NCI-H82 treated with DMSO at 0.1 percent for 48 hours (cell line): ENCODE measurements at regions not wholly inside any gene's neighbourhood (a gene's known extent, or its start where the extent isn't known, plus 50 kb on each side); places are given as distances from the start of the nearest gene placed in this dataset.

Experiments
- DNase-seq: peaks from one replicate; lab custom pipeline; 2025; ENCODE audit not compliant: unreplicated experiment; lab: John Stamatoyannopoulos, UW

DNA sequence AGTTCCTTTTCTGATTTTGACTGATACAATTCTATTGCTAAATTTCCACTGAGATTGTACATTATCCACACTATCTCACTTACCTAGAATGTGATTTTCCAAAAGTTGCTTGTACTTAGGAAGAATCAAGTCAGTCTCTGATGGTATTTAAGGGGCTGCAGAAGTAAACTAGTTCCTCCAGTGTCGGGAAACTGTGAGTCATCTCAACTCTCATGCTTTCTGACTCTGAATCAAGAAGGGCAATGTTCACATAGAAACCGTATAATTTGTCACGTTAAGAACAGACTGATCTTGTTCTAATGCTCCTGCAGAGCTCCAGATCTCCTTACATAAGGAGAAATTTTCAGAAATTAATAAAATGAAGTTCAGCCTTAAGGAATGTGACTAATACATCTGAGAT, 369.3 kb downstream of the KLF5 start:
- no peak for DNase-seq

DNA sequence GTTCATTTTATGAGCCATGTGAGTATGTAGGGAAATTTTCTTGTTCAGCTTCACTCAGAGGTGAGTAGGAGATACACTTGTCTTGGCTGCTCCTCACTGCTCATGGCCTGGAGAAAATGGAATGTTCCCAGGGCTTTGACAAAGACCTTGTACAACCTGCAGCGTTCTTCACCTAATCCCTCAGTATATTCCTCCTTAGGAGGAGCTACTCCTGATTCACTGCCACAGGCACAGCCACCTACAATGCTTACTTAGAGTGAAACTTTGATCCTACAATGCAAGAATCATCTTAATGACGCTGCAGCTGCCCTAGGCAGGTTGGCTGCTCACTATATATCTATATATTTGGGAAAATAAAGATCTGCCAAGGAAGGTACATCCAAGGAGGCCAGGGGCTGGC, 364.2 kb downstream of the KLF5 start:
- no peak for DNase-seq

GRCh38 chr13:73421310-73421912, 362.6 kb downstream of the KLF5 start:
- DNase-seq, result no peak

GRCh38 chr13:73419186-73419585, 360.4 kb downstream of the KLF5 start:
- DNase-seq, result no peak

DNA sequence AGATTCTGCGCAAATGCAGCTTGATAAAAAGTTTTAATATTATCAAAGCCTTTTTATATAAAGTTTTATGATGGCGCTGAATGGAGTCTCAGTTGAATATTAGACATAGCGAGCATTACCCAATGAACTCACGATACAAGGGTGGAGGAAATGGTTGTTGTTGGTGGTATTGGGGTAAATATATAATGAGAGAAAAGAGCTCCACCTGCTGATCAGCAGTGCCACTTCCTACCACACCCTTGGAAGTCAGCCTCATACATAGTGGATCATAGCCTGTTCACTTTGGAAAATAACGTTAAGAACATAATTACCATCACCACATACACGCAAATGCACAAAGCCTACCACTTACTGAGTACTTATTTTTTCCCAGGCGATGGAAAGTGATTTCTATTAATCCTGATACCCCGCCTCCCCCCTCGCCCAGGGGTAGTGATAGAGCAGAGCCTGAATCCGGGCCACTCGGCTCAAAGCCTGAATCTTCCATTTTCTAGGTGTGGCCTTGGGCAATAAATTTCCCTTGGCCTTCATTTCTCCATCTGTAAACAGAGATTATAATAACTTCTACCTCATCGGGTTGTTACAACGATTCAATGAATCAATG, 358.3 kb downstream of the KLF5 start:
- peak; percentile 54 for DNase-seq

- DNase-seq, result peak; percentile 72
Measured at GRCh38 chr13:73416093-73416492, 357.3 kb downstream of the KLF5 start.

DNA sequence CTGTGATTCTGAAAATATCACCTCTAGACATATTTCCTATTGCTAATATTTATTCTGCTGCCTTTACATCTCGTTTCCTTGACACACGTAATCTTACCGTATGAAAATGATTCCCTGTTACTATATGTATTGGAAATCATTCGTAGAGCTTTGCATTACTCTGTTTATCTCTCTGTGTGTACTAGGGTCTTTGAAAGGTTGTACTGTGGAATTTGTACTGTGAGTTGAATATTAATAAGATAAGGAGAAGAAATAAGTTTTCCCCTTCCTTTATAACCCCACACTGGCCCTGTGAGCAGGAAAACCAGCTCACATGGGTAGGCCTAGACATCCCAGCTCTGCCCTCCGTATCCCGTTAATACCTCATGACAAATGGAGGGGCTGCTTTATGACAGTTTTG, 354.9 kb downstream of the KLF5 start:
- no peak for DNase-seq

DNA sequence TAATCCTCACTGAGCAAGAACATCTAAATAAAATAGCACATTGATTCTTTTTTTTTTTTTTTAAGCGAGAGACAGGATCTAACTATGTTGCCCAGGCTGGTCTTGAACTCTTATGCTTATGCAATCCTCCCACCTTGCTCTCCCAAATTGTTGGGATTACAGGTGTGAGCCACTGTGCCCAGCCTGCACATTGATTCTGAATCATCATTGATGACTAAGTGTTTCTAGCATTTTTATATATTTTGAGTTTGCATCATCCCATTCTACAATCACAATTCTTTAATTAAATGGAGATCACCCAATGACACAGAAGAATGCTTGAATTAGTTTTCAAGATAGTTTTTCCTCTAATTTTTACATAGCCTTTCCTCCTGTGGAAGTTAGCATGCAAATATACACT, 354.1 kb downstream of the KLF5 start:
- no peak for DNase-seq

DNA sequence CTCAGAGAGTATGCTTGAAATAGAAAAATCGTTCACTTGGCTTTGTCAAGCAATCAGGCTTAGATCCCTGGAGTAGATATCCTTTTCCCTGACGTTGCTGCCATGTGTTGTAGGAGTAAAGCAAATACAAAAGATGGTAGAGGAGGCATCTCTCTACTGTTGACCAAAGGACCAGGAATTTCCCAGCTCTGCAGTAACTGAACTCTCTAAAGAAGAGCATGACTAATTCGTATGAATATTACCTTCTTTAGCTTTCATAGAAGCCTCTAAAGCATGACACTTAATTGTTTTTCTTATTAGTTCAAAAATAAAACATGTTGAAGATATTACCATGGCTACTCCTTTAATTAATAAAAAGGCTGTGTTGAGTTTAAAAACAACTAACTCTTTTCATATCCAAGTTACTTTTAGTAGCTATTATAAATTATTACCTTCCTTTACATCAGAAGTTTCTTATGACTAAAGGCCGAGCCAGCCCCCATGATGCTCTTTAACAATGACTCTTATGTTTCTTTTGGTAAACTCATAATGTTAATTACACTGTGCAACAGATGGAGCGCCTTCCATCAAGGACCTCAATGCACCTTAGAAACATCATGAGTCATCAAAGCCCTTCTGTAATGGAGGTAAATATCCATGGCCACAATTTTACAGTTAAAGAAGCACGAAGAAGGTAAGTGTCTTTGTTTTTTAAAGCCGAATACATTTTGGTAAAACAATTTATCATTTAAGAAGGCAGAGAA, 352.4 kb downstream of the KLF5 start:
- no peak for DNase-seq

DNA sequence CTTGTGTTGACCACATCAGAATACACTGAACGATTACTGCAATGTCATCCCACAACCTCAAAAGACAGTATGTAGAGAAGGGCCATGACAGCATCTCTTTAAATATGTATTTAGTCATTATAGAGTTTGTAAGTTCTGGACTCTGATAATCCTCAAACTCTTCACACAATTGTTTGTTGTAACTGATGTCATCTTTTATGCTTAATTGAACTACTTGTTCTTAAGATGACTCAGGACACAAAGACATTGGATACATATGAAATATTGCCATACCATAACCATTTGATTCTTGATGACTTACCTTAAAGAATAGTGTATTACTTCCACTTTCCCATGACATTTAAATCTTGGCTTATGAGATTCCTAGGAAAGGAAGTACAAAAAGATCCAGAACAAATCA, 347.6 kb downstream of the KLF5 start:
- no peak for DNase-seq

DNA sequence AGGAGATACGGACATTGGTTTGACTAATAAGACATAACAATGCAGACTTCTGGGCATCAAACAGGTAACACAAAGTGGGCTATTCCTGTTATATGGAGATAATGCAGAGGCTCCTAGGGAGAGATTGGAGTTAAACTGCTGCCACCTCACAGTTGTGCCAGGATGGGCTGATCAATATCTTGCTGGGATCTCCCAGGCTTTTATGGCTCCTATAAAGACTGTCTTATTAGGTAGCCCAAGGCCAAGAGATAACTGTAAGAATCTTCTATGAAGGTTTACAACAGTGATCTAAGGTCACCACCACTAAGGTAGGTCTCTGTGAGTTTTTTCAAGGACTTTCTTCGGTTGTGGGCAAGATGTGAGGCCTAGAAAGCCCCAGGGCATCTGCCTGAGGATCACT, 345.8 kb downstream of the KLF5 start:
- no peak for DNase-seq

DNA sequence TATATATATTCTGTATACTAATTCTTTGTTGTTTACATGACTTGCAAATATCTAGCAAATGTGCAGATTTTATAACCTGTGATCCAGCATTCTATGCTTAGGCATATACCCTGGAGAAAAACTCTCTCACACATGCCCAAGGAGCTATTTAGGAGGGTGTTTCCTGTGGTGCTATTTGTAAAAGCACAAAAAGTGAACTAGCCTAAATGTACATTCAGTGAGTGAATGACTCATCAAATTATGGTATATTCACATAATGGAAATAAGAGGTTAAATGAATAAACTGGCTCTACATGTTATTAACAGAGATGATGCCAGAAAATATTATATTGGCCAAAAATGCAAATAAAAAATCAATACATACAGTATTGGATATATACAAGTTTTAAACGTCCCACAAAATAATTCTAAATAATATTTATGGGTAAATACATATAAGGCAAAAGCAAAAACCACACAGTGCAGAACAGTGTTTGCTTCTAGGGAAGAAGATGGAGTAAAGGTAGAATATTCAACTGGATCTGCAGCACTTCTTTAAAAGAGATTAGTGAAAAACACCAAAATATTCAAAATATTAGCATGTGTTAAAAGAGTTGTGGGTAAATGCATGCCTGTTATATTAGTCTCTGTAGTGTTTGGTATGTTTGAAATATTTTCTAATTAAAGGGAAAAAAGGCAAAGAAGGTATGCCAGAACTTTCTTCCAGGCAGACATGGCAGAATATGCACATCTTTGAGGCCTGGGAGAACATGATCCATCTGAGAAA, 344.7 kb downstream of the KLF5 start:
- DNase-seq, result no peak

- no peak for DNase-seq
Measured at GRCh38 chr13:73401769-73402168, 343.0 kb downstream of the KLF5 start.

GRCh38 chr13:73399347-73400216, 340.8 kb downstream of the KLF5 start:
- DNase-seq, result no peak

DNA sequence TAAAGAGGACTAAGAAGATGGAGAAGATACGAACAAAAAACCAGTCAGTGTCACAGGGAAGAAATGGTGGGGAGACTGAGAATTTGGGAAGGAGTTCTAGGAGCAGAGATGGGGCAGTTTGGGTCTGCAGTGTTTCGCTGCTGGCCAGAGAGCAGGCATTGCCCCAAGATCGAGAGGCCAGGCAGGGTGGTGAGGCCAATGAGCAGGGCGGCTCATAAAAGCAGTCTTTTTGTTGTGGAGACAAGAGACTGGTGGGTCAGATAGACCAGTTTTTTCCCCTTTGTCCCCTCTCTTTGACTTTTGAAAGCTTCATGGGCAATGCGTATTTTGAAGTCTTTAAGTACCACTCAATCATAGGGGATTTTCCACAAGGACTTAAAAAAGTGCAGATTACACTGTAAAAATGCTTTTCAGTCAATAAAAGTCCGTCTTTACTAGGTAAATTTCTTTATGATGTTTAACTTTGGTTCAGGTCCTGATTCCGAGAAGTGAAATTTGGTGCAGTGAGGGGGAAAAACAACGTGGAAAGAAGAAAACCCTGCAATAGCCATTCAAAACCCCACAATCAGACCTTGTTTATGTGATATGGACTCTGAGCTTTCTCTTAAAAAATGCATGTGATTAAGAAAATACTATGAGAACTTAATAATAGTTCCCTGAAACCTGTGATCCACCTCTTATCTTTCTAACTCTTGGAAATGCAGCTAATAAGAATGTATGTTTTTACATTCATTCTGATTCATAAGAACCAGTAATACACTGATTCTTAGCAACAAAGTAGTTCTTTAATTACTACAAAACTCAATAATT, 338.9 kb downstream of the KLF5 start:
- no peak for DNase-seq

- DNase-seq, result no peak
Measured at GRCh38 chr13:73394066-73394465, 335.3 kb downstream of the KLF5 start.

GRCh38 chr13:73390100-73390499, 331.3 kb downstream of the KLF5 start:
- DNase-seq, result no peak

GRCh38 chr13:73388586-73388985, 329.8 kb downstream of the KLF5 start:
- DNase-seq, result no peak

DNA sequence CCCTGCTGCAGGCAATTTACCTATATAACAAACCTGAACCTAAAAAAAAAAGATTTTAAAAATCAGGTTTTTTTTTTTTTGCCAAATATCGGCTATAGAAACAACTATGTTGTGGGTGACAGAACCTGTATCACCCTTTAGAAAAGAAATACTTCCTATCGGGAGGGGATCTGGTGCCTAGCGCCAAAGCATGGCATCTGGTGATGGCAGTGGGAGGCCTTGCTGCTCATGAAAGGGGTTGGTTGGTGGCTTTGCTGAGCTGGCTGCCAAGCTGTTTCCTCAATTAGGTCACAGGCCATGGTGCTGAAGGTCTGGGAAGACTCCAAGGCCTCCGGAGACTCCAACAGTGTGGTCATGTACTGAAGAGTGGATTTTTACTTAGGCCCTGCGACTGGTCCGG, 328.5 kb downstream of the KLF5 start:
- no peak for DNase-seq

- DNase-seq, result no peak
Measured at GRCh38 chr13:73385848-73386247, 327.0 kb downstream of the KLF5 start.
